ENCODE measurements at regions not wholly inside any gene's neighbourhood (a gene's known extent, or its start where the extent isn't known, plus 50 kb on each side); places are given as distances from the start of the nearest gene placed in this dataset.

DNA sequence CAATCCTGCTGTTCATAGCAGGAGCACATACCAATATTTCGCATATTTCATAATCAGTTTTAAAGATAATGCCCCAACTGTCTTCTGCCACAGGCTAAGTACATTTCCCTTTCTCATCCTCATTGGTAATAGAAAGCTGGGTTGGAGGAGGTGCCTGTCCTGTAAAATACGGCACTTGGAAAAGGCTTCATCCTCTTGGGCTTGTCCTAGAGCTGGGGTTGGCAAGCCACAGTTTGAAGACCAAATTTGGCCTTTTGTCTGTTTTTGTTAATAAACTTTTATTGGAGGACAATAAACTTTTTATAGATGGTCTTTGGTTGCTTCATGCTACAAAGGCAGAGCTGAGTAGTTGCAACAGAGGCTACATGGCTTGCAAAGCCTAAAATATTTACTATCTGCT lies 997.8 kb upstream of the CDH18 start:
- no peak overlapping the region for H3K4me3 ChIP-seq (ENCODE audit: low read depth, low read length)
- DNase-seq (ENCODE audit: low read depth), result no peak
- no peak for TF ChIP-seq MYC (IDR thresholded peaks at IDR 0.05; ENCODE audit: low read depth, low read length)
- TF ChIP-seq CTCF (IDR thresholded peaks at IDR 0.05; ENCODE audit: low read depth, low read length), result no peak
- TF ChIP-seq POLR2A (IDR thresholded peaks at IDR 0.05; ENCODE audit: extremely low read depth, insufficient read length), result no peak
- no peak for TF ChIP-seq MAX (IDR thresholded peaks at IDR 0.05; ENCODE audit: low read depth, low read length)

DNA sequence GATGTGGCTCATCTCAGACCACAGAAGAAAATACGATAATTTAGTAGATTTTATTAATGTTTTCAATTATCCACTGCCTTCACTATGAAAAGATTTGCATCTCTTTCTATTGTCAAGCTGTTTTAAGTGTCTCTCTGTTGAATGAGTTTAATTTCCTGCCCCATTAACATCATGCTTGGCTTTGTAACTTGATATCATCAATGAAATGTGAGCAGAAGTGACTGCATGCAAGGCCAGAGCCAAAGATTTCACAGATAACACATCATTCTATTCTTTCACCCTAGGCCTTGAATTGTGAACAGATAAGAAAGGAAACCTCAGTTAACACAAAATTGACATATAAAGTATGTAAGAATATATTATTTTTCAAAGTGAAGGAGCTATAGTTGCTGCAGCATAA lies 986.4 kb upstream of the CDH18 start:
- no peak for DNase-seq (ENCODE audit: low read depth)
- H3K4me3 ChIP-seq (ENCODE audit: low read depth, low read length), result no peak overlapping the region
- TF ChIP-seq POLR2A (IDR thresholded peaks at IDR 0.05; ENCODE audit: extremely low read depth, insufficient read length) (no peak), MYC (IDR thresholded peaks at IDR 0.05; ENCODE audit: low read depth, low read length) (no peak), CTCF (IDR thresholded peaks at IDR 0.05; ENCODE audit: low read depth, low read length) (no peak), MAX (IDR thresholded peaks at IDR 0.05; ENCODE audit: low read depth, low read length) (no peak)

DNA sequence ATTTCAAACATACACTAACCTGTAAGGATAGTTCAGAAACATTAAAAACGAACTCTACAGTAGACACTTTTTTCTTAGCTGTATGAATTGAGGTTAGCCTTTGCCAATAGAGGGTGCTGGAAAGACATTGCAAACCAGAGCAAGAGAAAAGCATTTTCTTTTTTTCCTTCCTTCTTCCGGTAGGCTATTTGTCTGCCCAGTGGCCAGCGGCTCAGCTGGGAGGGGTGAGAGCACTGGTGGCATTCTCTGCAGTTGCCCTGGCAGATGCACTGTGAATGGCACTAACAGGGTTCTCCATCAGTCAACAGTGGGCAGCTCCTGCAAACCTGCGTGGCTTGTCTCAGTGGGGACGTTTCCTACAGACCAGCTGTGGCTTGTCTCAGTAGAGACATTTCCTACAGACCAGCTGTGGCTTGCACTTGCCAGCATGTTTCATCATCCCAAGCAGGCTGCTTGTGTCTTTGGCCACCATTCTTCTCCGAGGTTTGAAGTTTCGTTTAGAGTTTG lies 984.5 kb upstream of the CDH18 start:
- TF ChIP-seq MYC (IDR thresholded peaks at IDR 0.05; ENCODE audit: low read depth, low read length) (no peak), MAX (IDR thresholded peaks at IDR 0.05; ENCODE audit: low read depth, low read length) (peak; percentile 59)
- peak; percentile 25 for DNase-seq (ENCODE audit: low read depth)
- no peak overlapping the region for H3K4me3 ChIP-seq (ENCODE audit: low read depth, low read length)

DNA sequence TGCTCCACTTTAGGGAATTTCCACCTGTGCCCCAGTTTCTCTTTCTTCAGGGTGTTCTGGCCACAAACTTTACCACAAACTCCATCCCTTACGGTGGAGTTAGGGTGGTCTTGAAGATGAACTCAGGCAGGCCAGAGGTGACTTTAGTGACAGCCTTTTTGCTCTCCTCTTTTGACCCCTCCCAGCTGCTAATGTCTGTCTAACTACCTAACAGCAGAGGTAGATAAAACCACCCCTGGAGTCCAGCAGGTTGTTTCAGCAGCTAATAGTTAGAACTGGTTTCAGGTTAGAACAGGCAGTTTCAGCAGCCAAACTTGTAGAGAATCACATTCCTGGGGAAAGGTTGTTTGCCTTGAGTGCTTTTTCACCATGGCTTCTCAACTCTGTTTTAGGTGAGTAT lies 971.3 kb upstream of the CDH18 start:
- no peak for DNase-seq (ENCODE audit: low read depth)
- no peak overlapping the region for H3K4me3 ChIP-seq (ENCODE audit: low read depth, low read length)
- no peak for TF ChIP-seq CTCF (IDR thresholded peaks at IDR 0.05; ENCODE audit: low read depth, low read length)
- no peak for TF ChIP-seq POLR2A (IDR thresholded peaks at IDR 0.05; ENCODE audit: extremely low read depth, insufficient read length)
- no peak for TF ChIP-seq MAX (IDR thresholded peaks at IDR 0.05; ENCODE audit: low read depth, low read length)
- TF ChIP-seq MYC (IDR thresholded peaks at IDR 0.05; ENCODE audit: low read depth, low read length), result no peak

DNA sequence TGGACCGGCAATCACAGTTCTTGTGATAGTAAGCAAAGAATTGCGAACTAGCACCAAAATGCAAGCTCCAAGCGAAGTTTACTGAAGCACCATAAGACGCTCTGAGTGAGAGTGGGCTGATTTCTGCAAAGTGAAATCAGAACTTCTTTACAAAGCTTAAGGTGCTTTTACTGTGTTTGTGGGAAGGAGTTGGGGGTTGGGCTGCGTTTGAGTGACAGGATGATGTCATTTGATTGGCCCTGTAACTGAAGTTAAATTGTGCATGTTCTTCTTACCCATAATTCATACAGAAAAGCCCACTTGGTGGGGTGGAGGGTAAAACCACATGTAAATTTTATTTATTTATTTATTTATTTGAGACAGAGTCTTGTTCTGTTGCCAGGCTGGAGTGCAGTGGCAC lies 970.6 kb upstream of the CDH18 start:
- DNase-seq (ENCODE audit: low read depth), result no peak
- no peak for TF ChIP-seq CTCF (IDR thresholded peaks at IDR 0.05; ENCODE audit: low read depth, low read length)
- TF ChIP-seq POLR2A (IDR thresholded peaks at IDR 0.05; ENCODE audit: extremely low read depth, insufficient read length), result no peak
- no peak for TF ChIP-seq MYC (IDR thresholded peaks at IDR 0.05; ENCODE audit: low read depth, low read length)
- TF ChIP-seq MAX (IDR thresholded peaks at IDR 0.05; ENCODE audit: low read depth, low read length), result no peak
- no peak overlapping the region for H3K4me3 ChIP-seq (ENCODE audit: low read depth, low read length)

DNA sequence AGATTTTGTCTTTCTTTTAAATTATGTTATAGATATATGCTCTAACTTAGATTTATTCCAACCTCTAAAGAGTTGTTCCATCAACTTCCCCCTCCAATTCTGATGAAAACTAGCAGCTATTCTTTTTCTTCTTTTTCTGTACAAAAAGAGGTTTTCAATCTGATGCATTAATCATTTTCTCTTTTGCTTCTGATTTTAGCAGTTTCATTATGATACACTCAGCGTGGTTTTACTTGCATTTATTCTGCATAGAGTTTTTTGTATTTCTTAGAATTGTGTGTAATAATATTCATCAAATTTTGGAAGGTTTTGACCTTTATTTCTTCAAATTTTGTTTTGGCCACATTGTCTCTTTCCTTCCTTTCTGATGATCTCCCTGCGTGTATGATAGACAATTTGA lies 968.1 kb upstream of the CDH18 start:
- TF ChIP-seq POLR2A (IDR thresholded peaks at IDR 0.05; ENCODE audit: extremely low read depth, insufficient read length) (no peak), MAX (IDR thresholded peaks at IDR 0.05; ENCODE audit: low read depth, low read length) (no peak), MYC (IDR thresholded peaks at IDR 0.05; ENCODE audit: low read depth, low read length) (no peak), CTCF (IDR thresholded peaks at IDR 0.05; ENCODE audit: low read depth, low read length) (no peak)
- DNase-seq (ENCODE audit: low read depth), result no peak
- H3K4me3 ChIP-seq (ENCODE audit: low read depth, low read length), result no peak overlapping the region
